ENCODE measurements at regions not wholly inside any gene's neighbourhood (a gene's known extent, or its start where the extent isn't known, plus 50 kb on each side); places are given as distances from the start of the nearest gene placed in this dataset.

- H3K27ac ChIP-seq (ENCODE audit: low read depth, low read length): no peak overlapping the region
- POLR2A ChIA-PET (ENCODE audit: partially characterized antibody): no interaction called here
- no peak for DNase-seq (ENCODE audit: low read depth in 1 of 2, low spot score in 2 of 2)
- TF ChIP-seq BACH1 (IDR thresholded peaks at IDR 0.05; ENCODE audit: low read length): no peak
- no peak for TF ChIP-seq RNF2 (IDR thresholded peaks at IDR 0.05; ENCODE audit: borderline replicate concordance, low read depth, low read length, missing control alignments, poor library complexity, severe bottlenecking)
- TF ChIP-seq, protein P1, sequence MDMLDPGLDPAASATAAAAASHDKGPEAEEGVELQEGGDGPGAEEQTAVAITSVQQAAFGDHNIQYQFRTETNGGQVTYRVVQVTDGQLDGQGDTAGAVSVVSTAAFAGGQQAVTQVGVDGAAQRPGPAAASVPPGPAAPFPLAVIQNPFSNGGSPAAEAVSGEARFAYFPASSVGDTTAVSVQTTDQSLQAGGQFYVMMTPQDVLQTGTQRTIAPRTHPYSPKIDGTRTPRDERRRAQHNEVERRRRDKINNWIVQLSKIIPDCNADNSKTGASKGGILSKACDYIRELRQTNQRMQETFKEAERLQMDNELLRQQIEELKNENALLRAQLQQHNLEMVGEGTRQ (IDR thresholded peaks at IDR 0.05; ENCODE audit: low read length): no peak
- no peak for TF ChIP-seq JUND (IDR thresholded peaks at IDR 0.05; ENCODE audit: low read length)
- no peak for TF ChIP-seq TBP (IDR thresholded peaks at IDR 0.05; ENCODE audit: low read depth, low read length)
- no peak for TF ChIP-seq POU5F1 (IDR thresholded peaks at IDR 0.05; ENCODE audit: low read depth, low read length)
- no peak for TF ChIP-seq BRCA1 (IDR thresholded peaks at IDR 0.05; ENCODE audit: low read depth, low read length)
- TF ChIP-seq HDAC6 (IDR thresholded peaks at IDR 0.05; ENCODE audit: low read depth, low read length): no peak
- TF ChIP-seq PHF8 (conservative IDR thresholded peaks at IDR 0.05; ENCODE audit: low read depth, low read length): no peak
- TF ChIP-seq NRF1 (IDR thresholded peaks at IDR 0.05; ENCODE audit: low read depth, low read length): no peak
- TF ChIP-seq SIN3A (conservative IDR thresholded peaks at IDR 0.05 in 1 of 2, IDR thresholded peaks at IDR 0.05 in 1 of 2; ENCODE audit: low read depth in 1 of 2, low read length in 2 of 2): no peak
- no peak for TF ChIP-seq GTF2F1 (IDR thresholded peaks at IDR 0.05; ENCODE audit: borderline replicate concordance, low read depth, low read length)
- TF ChIP-seq TAF1 (IDR thresholded peaks at IDR 0.05; ENCODE audit: low read depth, low read length): no peak
Observed at GRCh38 chr12:66055837-66056319, 74.7 kb downstream of the LLPH start.

More at GRCh38 chr12:66055837-66056319, 74.7 kb downstream of the LLPH start:
- WGBS, 2 experiments (ENCODE audit: extremely low coverage in 1 of 2, insufficient coverage in 1 of 2, insufficient read length in 1 of 2, insufficient replicate concordance in 2 of 2, low coverage in 1 of 2, low lambda C conversion rate in 2 of 2, missing lambda C conversion rate in 1 of 2): 95% methylated on average over 2 of the region's 2 CpGs; no CpG with 5 or more reads in 1 of the 2 experiments
- no peak overlapping the region for H3K14ac ChIP-seq (ENCODE audit: insufficient read length)
- H3K36me3 ChIP-seq (ENCODE audit: control insufficient read depth in 2 of 4, insufficient read depth in 4 of 4, low read length in 3 of 4): no peaks in the 10 kb centered on the region
- no peak overlapping the region for H3K9ac ChIP-seq (replicated peaks in 1 of 4; ENCODE audit: extremely low read depth in 1 of 4, low read depth in 3 of 4, low read length in 3 of 4)
- no peak overlapping the region for H3K18ac ChIP-seq (ENCODE audit: extremely low read depth, low read length)
- H2BK5ac ChIP-seq (ENCODE audit: low read depth, low read length): no peak overlapping the region
- no peak overlapping the region for H3K23ac ChIP-seq (ENCODE audit: insufficient read length)
- H3K4me3 ChIP-seq (ENCODE audit: extremely low read depth in 1 of 4, insufficient read depth in 2 of 4, low read depth in 3 of 4, low read length in 4 of 4): no peak overlapping the region
- no peaks in the 10 kb centered on the region for H3K79me1 ChIP-seq (ENCODE audit: low read depth, low read length)
- no peak overlapping the region for H2BK12ac ChIP-seq (ENCODE audit: low read depth, low read length)
- no peak overlapping the region for H2AK5ac ChIP-seq (ENCODE audit: low read depth, low read length)
- H3K23me2 ChIP-seq (ENCODE audit: low read depth, low read length): no peaks in the 10 kb centered on the region
- FAIRE-seq: no peak
- H3K79me2 ChIP-seq (ENCODE audit: control insufficient read depth in 1 of 2, insufficient read depth in 2 of 2, low read length in 2 of 2): no peaks in the 10 kb centered on the region
- no peak overlapping the region for H3K4me2 ChIP-seq (ENCODE audit: insufficient read depth in 1 of 2, low read depth in 2 of 2, low read length in 2 of 2)
- no peak overlapping the region for H4K8ac ChIP-seq (ENCODE audit: extremely low read depth, insufficient read depth, low read length)
- no peaks in the 10 kb centered on the region for H3K9me3 ChIP-seq (ENCODE audit: insufficient read depth in 2 of 2, low read depth in 1 of 2, low read length in 1 of 2)
- H2BK15ac ChIP-seq (ENCODE audit: low read length): no peak overlapping the region
- no peaks in the 10 kb centered on the region for H3K27me3 ChIP-seq (replicated peaks in 1 of 4; ENCODE audit: control insufficient read depth in 3 of 4, extremely low read depth in 1 of 4, insufficient read depth in 3 of 4, low read length in 3 of 4)
- H4K20me1 ChIP-seq (replicated peaks in 1 of 2; ENCODE audit: control insufficient read depth in 1 of 2, insufficient read depth in 2 of 2, low read length in 2 of 2): no peaks in the 10 kb centered on the region
- no peak overlapping the region for H4K5ac ChIP-seq (ENCODE audit: insufficient read length, low read depth, low read length)
- H3K4ac ChIP-seq (replicated peaks; ENCODE audit: insufficient read length, low read depth, low read length): no peak overlapping the region
- H2BK20ac ChIP-seq (ENCODE audit: low read length): no peak overlapping the region
- H4K91ac ChIP-seq (replicated peaks; ENCODE audit: insufficient read length, low read length): no peak overlapping the region
- H2AFZ ChIP-seq (ENCODE audit: low read length): peak overlapping the region; percentile 63; the same call in 1 of the 2 replicates
- no peak overlapping the region for H3K56ac ChIP-seq (replicated peaks; ENCODE audit: insufficient read length, low read depth, low read length)
- CTCF ChIA-PET (ENCODE audit: partially characterized antibody): interaction anchor here (1.0 to 1.7 kb wide), 3 partner anchors 11 to 499 kb away, joined by 3 to 4 read pairs (median 3); no protein-coding TSS in a partner anchor
- no peak overlapping the region for H2BK120ac ChIP-seq (replicated peaks; ENCODE audit: low read depth, low read length)
- H3K4me1 ChIP-seq (replicated peaks in 1 of 4; ENCODE audit: control insufficient read depth in 3 of 4, insufficient read depth in 4 of 4, low read length in 3 of 4): peaks cover 0 to 3% (median 2%) of the 10 kb centered on the region in 4 experiments; a peak in 2 of 7 replicates
